ENCODE measurements at regions not wholly inside any gene's neighbourhood (a gene's known extent, or its start where the extent isn't known, plus 50 kb on each side); places are given as distances from the start of the nearest gene placed in this dataset.

DNA sequence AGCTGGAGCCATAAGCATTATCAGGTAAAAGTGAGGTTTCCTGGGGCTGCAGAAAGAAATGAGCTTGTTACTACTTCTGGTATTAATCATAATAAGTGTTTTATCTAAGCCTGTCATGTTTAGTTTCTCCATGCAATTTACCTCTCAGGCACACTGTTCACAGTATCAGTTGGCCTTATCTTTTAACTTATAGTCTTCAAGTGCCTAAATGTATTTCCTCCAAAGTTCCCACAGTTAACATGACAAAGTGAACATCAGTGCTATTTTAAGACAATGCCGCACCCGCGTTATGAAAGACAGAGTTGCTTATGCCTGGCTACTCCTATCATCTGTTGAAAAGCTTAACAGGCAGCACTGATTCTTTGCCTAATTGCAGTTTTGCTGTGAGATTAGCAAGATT is 408.7 kb upstream of the FAM241A start:
- intact Hi-C loops (cut with DNase I), result no loop called here

DNA sequence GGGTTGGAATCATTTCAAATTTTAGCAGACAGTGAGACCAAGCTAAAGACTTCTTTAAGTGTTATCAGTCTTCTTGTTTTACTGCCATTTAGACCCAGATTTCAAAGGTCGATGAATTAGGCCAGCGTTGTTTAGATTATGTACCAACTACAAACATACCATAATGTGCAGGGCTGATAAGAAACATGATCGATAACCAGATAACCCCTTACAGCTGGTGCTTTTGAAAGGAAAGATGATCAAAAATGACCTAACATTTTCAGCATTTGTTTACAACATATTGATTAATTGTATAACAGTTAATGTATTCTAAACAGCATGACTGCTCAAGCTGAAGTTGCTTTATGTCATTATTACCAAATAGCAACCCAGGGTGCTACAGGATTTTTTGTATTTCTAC is 400.4 kb upstream of the FAM241A start:
- intact Hi-C loops (cut with DNase I), result no loop called here
- no peak for DNase-seq (ENCODE audit: missing footprints)
- ATAC-seq, result no peak

More for the DNA sequence above, 408.7 kb upstream of the FAM241A start:
- ATAC-seq, result no peak
- DNase-seq (ENCODE audit: missing footprints), result no peak

DNA sequence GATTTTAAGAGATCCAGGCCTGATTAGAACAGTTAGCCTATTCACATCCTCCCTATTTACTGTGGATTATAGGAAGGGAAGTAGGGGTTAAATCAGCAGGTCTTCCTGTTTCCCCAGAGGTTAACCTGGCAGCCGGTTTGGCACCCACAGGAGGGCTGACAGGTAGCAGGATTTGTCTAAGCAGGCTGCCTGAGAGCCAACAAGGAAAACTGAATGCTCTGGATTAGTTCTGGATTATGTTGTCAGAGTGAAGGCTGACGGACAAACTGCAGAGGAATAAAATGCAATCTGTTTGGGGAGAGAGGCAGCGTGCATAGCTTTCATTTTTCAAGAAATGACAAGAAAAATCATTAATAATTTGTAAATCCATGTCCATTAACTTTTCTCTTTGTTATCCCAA is 397.1 kb upstream of the FAM241A start:
- ATAC-seq (no peak), DNase-seq (ENCODE audit: missing footprints) (no peak)
- intact Hi-C loops (cut with DNase I), result no loop called here

DNA sequence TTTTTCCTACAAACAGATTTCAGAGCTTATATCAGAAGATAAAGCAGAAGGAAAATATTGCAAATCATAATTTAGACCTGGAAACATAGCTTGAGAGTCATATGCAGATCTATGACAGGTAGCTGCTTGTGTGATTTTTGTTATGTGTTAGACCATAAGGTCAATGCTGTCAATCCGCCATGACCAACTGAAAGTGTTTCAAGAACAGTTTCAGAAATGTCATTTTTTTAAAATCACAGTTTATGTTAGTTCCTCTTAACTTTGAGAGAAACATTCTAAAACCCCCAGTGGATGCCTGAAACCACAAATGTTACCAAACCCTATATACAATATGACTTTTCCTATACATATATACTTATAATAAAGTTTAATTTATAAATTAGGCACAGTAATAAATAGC is 391.3 kb upstream of the FAM241A start:
- ATAC-seq (no peak), DNase-seq (ENCODE audit: missing footprints) (no peak)
- intact Hi-C loops (cut with DNase I), result no loop called here

GRCh38 chr4:111755571-111755970 is 389.7 kb upstream of the FAM241A start:
- no peak for DNase-seq (ENCODE audit: missing footprints)
- intact Hi-C loops (cut with DNase I), result no loop called here
- no peak for ATAC-seq

DNA sequence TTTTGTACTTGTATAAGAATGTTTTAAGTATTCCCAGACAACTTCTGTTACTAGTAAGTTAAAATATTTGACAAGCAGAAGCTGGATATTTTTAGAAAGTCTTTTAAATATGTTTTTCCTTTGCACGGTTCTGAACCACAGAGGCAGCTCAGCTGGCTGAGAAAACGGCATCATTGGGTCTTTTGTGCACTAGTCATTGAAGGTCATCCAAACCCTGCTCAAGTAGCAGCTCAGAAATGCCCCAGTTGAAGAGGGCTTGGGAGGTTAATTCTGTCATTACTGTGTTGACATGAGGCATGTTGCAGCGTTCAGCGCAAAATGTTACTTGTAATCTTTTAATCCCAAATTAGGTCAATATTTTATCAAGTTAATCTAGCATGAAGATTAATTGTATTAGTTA is 383.7 kb upstream of the FAM241A start:
- ATAC-seq, result no peak
- DNase-seq (ENCODE audit: missing footprints), result no peak
- intact Hi-C loops (cut with DNase I), result no loop called here

DNA sequence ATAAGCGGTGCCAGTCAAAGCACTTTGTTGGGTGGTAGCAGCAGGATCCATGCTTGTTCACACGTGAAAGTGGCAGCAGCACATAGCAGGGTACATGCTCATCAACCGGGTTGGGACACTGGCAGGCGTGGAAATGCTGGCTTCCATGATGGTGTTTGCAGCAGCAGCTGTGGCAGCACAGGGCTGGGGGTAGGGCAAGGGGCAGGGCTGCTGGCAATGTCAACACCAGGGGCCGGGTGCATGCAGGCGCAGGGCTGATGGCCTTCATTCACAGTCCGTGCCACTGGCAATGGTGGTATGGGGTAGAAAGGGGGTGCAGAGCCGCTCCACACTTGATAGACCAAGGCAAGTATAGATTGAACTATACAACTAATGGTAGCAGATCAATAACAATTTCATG is 374.7 kb upstream of the FAM241A start:
- intact Hi-C loops (cut with DNase I), result no loop called here
- no peak for DNase-seq (ENCODE audit: missing footprints)
- ATAC-seq, result no peak

DNA sequence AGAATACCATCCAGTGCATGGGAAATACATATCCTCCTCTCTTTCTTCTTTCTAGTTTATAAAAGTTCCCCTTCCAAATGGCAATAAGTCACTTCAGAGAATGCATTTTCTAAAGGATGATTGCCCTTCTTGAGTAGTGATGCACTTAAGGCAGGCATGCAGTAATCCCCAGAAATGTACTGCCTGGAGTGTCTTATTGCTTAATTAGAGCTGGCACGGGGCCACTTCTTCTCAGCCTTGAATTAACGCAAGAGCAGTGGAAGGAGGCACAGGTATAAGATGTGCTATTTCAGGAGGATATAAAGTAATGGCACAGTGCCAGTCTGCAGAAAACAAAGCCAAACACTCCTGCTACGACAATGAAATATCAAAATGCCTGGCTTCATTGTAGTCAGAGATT is 371.4 kb upstream of the FAM241A start:
- intact Hi-C loops (cut with DNase I), result no loop called here
- ATAC-seq (no peak), DNase-seq (ENCODE audit: missing footprints) (no peak)

- intact Hi-C loops (cut with DNase I), result no loop called here
- DNase-seq (ENCODE audit: missing footprints), result no peak
- ATAC-seq, result no peak
These were observed 369.5 kb upstream of the FAM241A start for GRCh38 chr4:111775556-111776297.

- intact Hi-C loops (cut with DNase I), result no loop called here
- ATAC-seq (no peak), DNase-seq (ENCODE audit: missing footprints) (no peak)
These were observed 368.7 kb upstream of the FAM241A start for GRCh38 chr4:111776561-111776960.

- intact Hi-C loops (cut with DNase I), result no loop called here
- ATAC-seq (no peak), DNase-seq (ENCODE audit: missing footprints) (no peak)
These were observed 366.7 kb upstream of the FAM241A start for GRCh38 chr4:111778543-111778942.

DNA sequence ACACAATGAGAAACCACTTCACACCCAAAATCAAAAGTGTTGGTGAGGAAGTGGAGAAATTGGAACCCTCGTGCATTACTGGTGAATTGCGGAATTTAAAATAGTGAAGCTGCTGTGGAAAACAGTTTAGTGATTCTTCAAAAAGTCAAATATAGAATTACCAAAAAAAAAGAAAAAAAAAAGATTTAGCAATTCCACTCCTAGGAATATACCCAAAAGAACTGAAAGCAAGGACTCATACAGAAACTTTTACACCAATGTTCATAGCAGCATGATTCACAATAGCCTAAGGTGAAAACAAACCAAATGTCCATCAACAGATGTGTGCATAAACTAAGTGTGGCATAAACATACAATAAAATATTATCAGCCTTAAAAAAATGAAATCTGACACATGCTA is 364.3 kb upstream of the FAM241A start:
- no peak for DNase-seq (ENCODE audit: missing footprints)
- no peak for ATAC-seq
- intact Hi-C loops (cut with DNase I), result no loop called here

DNA sequence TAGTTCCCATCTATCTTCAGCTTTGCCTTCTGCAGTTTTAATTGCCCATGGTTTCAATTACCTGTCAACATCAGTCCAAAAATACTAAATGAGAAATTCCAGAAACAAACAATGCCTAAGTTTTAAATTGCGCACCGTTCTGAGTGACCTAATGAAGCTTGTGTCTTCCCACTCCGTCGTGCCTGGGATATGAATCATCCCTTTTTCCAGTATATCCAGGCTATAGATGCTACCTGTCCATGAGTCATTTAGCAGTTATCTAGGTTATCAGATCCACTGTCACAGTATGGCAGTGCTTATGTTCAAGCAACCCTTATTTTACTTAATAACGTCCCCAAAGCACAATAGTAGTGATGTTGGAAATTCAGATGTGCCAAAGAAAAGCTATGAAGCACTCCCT is 363.6 kb upstream of the FAM241A start:
- intact Hi-C loops (cut with DNase I), result no loop called here
- DNase-seq (ENCODE audit: missing footprints) (no peak), ATAC-seq (no peak)

DNA sequence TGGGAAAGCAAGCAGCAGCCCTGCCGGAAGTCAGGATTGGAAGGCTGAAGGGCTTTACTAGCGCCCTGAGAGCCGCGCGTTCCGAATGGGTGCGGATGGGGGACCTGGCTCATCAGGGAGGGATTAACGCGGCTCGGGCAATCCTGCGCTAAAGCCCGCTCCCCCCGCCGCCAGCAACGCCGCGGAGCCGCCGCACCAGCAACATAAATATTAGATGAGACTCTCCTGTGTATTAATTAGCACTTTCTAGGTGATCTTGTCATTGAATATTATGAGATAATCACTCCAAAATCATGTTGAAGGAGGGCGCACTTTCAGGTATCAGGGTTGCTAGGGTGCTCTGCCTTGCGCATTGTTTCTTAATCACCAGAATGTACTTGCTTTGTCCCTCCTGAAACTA is 357.2 kb upstream of the FAM241A start:
- ATAC-seq (no peak), DNase-seq (ENCODE audit: missing footprints) (no peak)
- intact Hi-C loops (cut with DNase I), result no loop called here

DNA sequence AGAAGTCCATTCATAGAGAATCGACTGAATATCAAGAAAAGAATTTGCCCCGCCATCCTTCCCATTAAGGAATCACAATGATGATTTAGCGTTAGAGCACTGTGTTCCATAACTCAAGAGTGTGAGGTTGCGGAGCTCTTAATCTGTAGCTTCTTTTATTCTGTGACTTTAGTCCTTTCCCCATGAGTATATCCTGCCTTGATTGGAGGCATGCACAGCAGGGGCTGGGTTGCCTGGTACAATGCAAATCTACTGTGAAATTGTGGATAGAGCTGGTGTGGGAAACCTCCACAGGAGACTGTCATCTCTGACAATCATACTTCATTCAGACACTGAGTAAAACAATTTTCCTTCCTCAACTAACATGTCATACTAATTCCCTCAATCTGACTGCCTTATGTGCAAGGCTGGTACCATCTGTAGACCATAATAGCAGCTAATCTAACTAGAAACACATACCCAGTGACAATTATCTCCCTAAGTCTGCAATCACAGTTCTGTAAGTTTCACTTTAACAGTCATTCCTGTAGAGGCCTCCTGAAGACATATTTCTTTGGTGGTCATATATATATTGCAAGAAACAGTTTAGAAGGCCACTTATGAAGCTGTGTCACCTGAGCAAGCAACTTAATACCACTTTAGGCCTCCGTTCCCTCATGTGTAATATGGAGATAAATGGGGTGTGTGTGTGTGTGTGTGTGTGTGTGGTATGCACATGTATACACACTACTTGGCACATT is 355.2 kb upstream of the FAM241A start:
- ATAC-seq (no peak), DNase-seq (ENCODE audit: missing footprints) (no peak)
- intact Hi-C loops (cut with DNase I), result no loop called here

- ATAC-seq (no peak), DNase-seq (ENCODE audit: missing footprints) (no peak)
- intact Hi-C loops (cut with DNase I), result no loop called here
These were observed 352.6 kb upstream of the FAM241A start for GRCh38 chr4:111792632-111793031.

GRCh38 chr4:111793433-111794091 is 351.7 kb upstream of the FAM241A start:
- intact Hi-C loops (cut with DNase I), result no loop called here
- DNase-seq (ENCODE audit: missing footprints) (no peak), ATAC-seq (no peak)

DNA sequence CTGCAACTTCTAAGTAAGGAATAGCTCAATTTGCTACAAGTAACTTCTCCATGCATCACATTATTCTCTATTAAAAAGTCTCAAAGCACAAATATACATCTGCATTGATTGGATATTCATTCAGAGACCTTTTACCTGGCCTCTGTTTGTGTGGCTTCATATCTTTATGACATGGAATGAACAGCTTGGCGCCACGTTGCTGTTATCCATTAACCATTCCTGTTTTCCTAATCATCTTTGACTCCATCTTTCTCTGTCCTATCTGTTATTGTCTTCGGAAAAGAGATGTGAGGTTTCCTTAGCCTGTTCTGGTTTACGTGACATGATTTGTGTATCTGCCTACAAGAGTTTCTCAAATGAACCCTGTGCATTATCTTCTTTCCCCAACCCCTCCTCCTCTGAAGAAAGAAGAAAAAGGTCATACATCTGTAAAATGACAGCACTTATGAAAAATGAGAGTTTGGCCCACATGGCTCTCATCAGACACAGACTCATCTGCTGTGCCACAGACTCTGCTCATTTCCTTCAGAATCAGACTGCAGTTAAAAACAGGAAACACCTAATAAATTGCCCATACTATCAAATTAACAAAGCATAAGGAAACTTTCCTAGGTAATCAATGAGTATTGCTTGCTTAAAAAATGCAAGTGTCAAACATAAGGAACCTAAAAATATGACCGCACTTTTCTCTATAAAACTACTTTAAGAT is 347.6 kb upstream of the FAM241A start:
- DNase-seq (ENCODE audit: missing footprints), result no peak
- ATAC-seq, result no peak
- intact Hi-C loops (cut with DNase I), result no loop called here

- intact Hi-C loops (cut with DNase I), result no loop called here
- ATAC-seq (no peak), DNase-seq (ENCODE audit: missing footprints) (no peak)
These were observed 346.4 kb upstream of the FAM241A start for GRCh38 chr4:111798840-111799239.

GRCh38 chr4:111800551-111800950 is 344.7 kb upstream of the FAM241A start:
- ATAC-seq (no peak), DNase-seq (ENCODE audit: missing footprints) (no peak)
- intact Hi-C loops (cut with DNase I), result no loop called here
